ENCODE measurements at regions not wholly inside any gene's neighbourhood (a gene's known extent, or its start where the extent isn't known, plus 50 kb on each side); places are given as distances from the start of the nearest gene placed in this dataset.

DNA sequence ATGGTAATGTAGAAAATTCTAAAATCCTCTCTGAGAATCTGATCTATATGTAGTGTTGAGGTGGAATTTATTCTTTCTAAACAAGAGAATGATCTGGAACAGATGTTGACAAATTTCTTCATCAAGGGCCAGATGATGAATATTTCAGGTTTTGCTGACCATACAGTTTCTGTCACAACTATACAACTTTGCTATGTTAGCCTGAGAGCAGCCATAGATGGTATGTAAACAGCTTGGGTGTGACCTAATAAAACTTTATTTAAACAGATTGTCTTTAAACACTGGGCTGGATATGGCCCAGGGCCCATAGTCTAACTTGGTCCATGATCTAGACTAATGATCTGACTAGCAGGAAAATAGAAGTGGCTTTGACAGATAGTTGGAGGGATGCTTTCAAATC is 213.6 kb upstream of the CELF2 start:
- DNase-seq (ENCODE audit: low read depth), result no peak
- TF ChIP-seq, protein P1, sequence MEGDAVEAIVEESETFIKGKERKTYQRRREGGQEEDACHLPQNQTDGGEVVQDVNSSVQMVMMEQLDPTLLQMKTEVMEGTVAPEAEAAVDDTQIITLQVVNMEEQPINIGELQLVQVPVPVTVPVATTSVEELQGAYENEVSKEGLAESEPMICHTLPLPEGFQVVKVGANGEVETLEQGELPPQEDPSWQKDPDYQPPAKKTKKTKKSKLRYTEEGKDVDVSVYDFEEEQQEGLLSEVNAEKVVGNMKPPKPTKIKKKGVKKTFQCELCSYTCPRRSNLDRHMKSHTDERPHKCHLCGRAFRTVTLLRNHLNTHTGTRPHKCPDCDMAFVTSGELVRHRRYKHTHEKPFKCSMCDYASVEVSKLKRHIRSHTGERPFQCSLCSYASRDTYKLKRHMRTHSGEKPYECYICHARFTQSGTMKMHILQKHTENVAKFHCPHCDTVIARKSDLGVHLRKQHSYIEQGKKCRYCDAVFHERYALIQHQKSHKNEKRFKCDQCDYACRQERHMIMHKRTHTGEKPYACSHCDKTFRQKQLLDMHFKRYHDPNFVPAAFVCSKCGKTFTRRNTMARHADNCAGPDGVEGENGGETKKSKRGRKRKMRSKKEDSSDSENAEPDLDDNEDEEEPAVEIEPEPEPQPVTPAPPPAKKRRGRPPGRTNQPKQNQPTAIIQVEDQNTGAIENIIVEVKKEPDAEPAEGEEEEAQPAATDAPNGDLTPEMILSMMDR (IDR thresholded peaks at IDR 0.05; ENCODE audit: low read length, missing control alignments), result no peak
- H3K4me3 ChIP-seq (replicated peaks; ENCODE audit: low read depth, low read length), result no peak overlapping the region

DNA sequence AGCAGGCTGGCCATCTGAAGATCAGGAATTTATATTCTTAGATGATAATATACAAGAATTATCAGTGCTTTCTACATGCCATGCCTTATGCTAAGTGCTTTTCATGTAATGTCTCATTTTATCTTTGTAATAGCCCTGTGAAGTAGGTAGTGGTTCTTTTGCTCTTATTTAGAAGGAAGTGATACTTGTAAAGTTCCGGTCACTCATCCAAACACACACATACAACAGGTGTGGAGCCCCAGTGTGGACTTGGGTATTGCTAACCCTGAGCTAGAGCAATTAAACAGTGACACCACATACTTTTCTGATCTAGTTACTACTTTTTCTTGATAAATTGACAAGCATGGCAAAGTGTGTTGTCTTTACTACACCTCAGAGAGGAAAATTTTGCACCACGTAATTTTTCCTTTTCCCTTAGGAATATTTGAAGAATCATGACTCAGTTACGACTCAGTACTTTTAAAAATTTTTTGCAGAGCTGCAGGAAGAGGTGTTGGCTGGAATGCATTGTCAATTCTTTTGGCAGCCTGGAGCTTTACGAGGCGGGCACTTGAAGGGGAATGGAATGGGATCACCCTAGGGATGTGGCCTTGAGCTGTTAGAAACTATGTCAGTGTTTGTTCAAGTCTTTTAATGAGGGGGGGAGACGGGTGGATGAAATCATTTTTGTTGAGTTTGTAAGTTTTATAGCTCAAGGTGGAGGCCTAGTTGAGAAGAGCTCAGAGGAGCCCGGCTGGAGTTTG is 212.5 kb upstream of the CELF2 start:
- peak; percentile 73 for DNase-seq (ENCODE audit: low read depth)

DNA sequence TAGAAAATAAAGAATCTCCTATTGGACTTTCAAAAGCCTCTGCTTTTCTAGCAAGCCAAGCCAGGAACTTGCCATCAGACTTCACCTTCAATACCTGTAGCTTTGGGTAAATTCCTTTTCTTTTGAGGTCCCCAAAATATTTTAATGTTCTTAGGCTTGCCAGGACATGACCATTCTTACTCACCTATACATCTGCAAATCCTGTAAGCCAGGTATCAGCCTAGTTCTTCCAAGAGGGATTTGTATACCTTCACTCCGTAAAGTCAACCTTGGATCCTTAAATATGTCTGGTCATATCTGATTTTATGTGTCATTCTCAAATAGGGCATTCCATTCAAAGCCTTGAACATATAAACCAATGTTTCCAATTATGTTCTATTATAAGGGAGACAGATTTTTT is 210.6 kb upstream of the CELF2 start:
- TF ChIP-seq, protein P1 (IDR thresholded peaks at IDR 0.05; ENCODE audit: low read length, missing control alignments), result no peak

More for the DNA sequence above, 212.5 kb upstream of the CELF2 start:
- no peak overlapping the region for H3K4me3 ChIP-seq (replicated peaks; ENCODE audit: low read depth, low read length)
- TF ChIP-seq, protein P1 (IDR thresholded peaks at IDR 0.05; ENCODE audit: low read length, missing control alignments), result no peak

DNA sequence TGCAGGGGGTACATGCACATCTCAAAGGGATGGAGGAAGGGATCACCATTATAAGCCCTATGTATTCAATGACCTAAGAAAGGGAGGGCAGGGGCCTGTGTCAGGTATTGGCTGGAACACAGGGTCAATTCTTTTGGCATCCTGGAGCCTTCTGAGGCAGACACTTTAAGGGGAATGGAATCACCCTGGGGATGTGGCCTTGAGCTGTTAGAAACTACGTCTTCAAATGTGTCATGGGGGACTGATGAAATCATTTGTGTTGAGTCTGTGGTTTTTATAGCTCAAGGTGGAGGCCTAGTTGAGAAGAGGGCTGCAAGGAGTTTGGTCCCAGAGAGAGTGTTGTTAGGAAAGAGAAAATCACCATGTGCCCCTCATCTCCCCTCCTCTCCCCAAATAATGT is 206.1 kb upstream of the CELF2 start:
- no peak for DNase-seq (ENCODE audit: low read depth)
- TF ChIP-seq, protein P1 (IDR thresholded peaks at IDR 0.05; ENCODE audit: low read length, missing control alignments), result no peak

More for the DNA sequence above, 210.6 kb upstream of the CELF2 start:
- DNase-seq (ENCODE audit: low read depth), result no peak
- no peak overlapping the region for H3K4me3 ChIP-seq (replicated peaks; ENCODE audit: low read depth, low read length)

DNA sequence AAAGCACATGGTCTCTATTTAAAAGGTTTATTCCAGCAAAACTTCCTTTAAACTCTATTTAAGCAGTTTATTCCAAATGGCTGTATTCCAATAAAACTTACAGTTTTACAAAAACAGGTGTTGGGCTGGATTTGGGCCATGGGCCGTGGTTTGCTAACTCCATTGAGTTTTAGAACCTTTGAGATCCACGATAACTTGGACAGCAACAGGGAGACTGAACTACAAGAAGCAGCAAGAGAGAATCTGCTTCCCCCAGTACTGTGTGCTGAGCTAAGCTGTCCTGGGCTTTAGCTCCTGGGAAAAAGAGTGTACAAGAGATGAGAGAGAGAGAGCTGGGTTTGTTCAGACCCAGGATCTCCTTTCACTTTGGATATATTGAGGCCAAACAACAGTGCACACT is 204.0 kb upstream of the CELF2 start:
- DNase-seq (ENCODE audit: low read depth), result no peak
- TF ChIP-seq, protein P1 (IDR thresholded peaks at IDR 0.05; ENCODE audit: low read length, missing control alignments), result no peak
- no peak overlapping the region for H3K4me3 ChIP-seq (replicated peaks; ENCODE audit: low read depth, low read length)

More for the DNA sequence above, 206.1 kb upstream of the CELF2 start:
- no peak overlapping the region for H3K4me3 ChIP-seq (replicated peaks; ENCODE audit: low read depth, low read length)

DNA sequence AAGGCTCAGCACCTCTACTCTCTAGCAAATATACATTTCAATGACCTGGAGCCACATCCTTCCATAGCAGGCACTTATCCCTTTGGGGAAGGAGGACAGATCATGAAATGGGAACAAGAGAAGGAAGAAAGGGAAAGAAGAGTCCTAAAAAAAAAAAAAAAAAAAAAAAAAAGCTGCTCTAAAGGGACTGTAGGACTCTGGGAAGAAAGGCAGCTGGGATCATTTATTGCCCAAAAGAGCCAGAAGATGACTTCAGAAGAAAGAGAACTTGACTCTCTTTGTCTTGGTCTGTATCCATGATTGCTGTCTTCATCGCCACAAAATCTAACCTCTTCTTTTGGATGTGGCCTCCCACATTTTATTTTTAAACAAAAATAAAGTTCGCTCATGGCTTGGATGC is 203.6 kb upstream of the CELF2 start:
- H3K4me3 ChIP-seq (replicated peaks; ENCODE audit: low read depth, low read length), result no peak overlapping the region
- TF ChIP-seq, protein P1 (IDR thresholded peaks at IDR 0.05; ENCODE audit: low read length, missing control alignments), result no peak
- no peak for DNase-seq (ENCODE audit: low read depth)

DNA sequence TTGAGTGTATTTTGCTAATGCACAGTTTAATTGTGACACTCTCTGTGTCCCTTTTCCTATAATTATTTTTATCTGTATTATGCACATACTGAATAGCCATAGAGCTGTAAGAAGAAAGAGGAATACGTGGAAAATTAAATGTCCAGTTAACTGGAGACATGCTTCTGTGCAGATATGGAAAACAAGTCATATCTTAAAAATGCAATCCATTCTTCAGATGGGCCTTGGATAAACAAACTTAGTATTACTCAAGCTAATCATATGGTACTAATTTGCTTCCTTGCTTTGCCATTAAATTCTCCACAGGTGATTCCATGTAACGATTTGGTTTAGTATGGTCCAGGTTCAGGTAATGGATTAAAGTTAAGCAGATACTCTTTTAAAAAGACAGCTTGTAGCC is 201.2 kb upstream of the CELF2 start:
- DNase-seq (ENCODE audit: low read depth), result peak; percentile 29
- no peak overlapping the region for H3K4me3 ChIP-seq (replicated peaks; ENCODE audit: low read depth, low read length)
- TF ChIP-seq, protein P1 (IDR thresholded peaks at IDR 0.05; ENCODE audit: low read length, missing control alignments), result no peak
